ENCODE measurements at regions not wholly inside any gene's neighbourhood (a gene's known extent, or its start where the extent isn't known, plus 50 kb on each side); places are given as distances from the start of the nearest gene placed in this dataset.
"Not testable (repeated sequence)": the region's sequence is repeated elsewhere in the genome, so short reads cannot be mapped to it uniquely, and the experiment has no call there.

- Mint-ChIP-seq H3K27me3 (no peaks in the 10 kb centered on the region), H3K4me1 (no peaks in the 10 kb centered on the region), H3K27ac (no peak overlapping the region), H3K9me3 (peaks cover 12% of the 10 kb centered on the region), H3K4me3 (no peak overlapping the region), H3K36me3 (ENCODE audit: low read depth) (no peaks in the 10 kb centered on the region)
- ATAC-seq (replicated peaks), result no peak
Observed at GRCh38 chr5:63803165-63803564, 159.1 kb downstream of the HTR1A start.

GRCh38 chr5:63794979-63795378 is 167.3 kb downstream of the HTR1A start:
- Mint-ChIP-seq H3K4me1 (no peaks in the 10 kb centered on the region), H3K27ac (no peak overlapping the region), H3K4me3 (no peak overlapping the region), H3K27me3 (no peaks in the 10 kb centered on the region), H3K9me3 (peaks cover 21% of the 10 kb centered on the region), H3K36me3 (ENCODE audit: low read depth) (no peaks in the 10 kb centered on the region)
- ATAC-seq (replicated peaks), result no peak

GRCh38 chr5:63794296-63794695 is 167.9 kb downstream of the HTR1A start:
- Mint-ChIP-seq H3K27me3 (no peaks in the 10 kb centered on the region), H3K4me1 (no peaks in the 10 kb centered on the region), H3K36me3 (ENCODE audit: low read depth) (no peaks in the 10 kb centered on the region), H3K27ac (no peak overlapping the region), H3K9me3 (peaks cover 19% of the 10 kb centered on the region), H3K4me3 (no peak overlapping the region)
- ATAC-seq (replicated peaks), result no peak

- Mint-ChIP-seq H3K27me3 (no peaks in the 10 kb centered on the region), H3K9me3 (peaks cover 12% of the 10 kb centered on the region), H3K4me3 (no peak overlapping the region), H3K4me1 (no peaks in the 10 kb centered on the region), H3K36me3 (ENCODE audit: low read depth) (no peaks in the 10 kb centered on the region), H3K27ac (no peak overlapping the region)
- no peak for ATAC-seq (replicated peaks)
Observed at GRCh38 chr5:63774939-63775338, 187.3 kb downstream of the HTR1A start.

GRCh38 chr5:63768221-63768620 is 194.0 kb downstream of the HTR1A start:
- no peak for ATAC-seq (replicated peaks)
- H3K4me1 Mint-ChIP-seq, result no peaks in the 10 kb centered on the region
- H3K27me3 Mint-ChIP-seq, result no peaks in the 10 kb centered on the region
- H3K4me3 Mint-ChIP-seq, result no peak overlapping the region
- no peaks in the 10 kb centered on the region for H3K36me3 Mint-ChIP-seq (ENCODE audit: low read depth)
- H3K9me3 Mint-ChIP-seq, result peaks cover 12% of the 10 kb centered on the region
- no peak overlapping the region for H3K27ac Mint-ChIP-seq

- H3K27ac Mint-ChIP-seq, result no peak overlapping the region
- H3K27me3 Mint-ChIP-seq, result no peaks in the 10 kb centered on the region
- H3K36me3 Mint-ChIP-seq (ENCODE audit: low read depth), result no peaks in the 10 kb centered on the region
- ATAC-seq (replicated peaks), result no peak
- H3K4me1 Mint-ChIP-seq, result no peaks in the 10 kb centered on the region
- no peaks in the 10 kb centered on the region for H3K9me3 Mint-ChIP-seq
- no peak overlapping the region for H3K4me3 Mint-ChIP-seq
Observed at GRCh38 chr5:63760965-63761364, 201.3 kb downstream of the HTR1A start.

- no peak for ATAC-seq (replicated peaks)
- peaks cover 11% of the 10 kb centered on the region for H3K9me3 Mint-ChIP-seq
- no peaks in the 10 kb centered on the region for H3K27me3 Mint-ChIP-seq
- H3K27ac Mint-ChIP-seq, result no peak overlapping the region
- no peaks in the 10 kb centered on the region for H3K4me1 Mint-ChIP-seq
- H3K4me3 Mint-ChIP-seq, result no peak overlapping the region
- no peaks in the 10 kb centered on the region for H3K36me3 Mint-ChIP-seq (ENCODE audit: low read depth)
Observed at GRCh38 chr5:63743096-63743798, 219.0 kb downstream of the HTR1A start.

- not testable (repeated sequence) for H3K27ac Mint-ChIP-seq; H3K27me3 Mint-ChIP-seq; H3K36me3 Mint-ChIP-seq (ENCODE audit: low read depth); H3K9me3 Mint-ChIP-seq; H3K4me3 Mint-ChIP-seq; ATAC-seq (replicated peaks); H3K4me1 Mint-ChIP-seq
Observed at GRCh38 chr5:63732880-63733279, 229.4 kb downstream of the HTR1A start.

GRCh38 chr5:63727583-63727982 is 234.7 kb downstream of the HTR1A start:
- no peaks in the 10 kb centered on the region for H3K27me3 Mint-ChIP-seq
- ATAC-seq (replicated peaks), result no peak

GRCh38 chr5:63726496-63726895 is 235.7 kb downstream of the HTR1A start:
- Mint-ChIP-seq H3K4me3 (no peak overlapping the region), H3K9me3 (peaks cover 3% of the 10 kb centered on the region), H3K27me3 (no peaks in the 10 kb centered on the region), H3K4me1 (no peaks in the 10 kb centered on the region), H3K27ac (no peak overlapping the region), H3K36me3 (ENCODE audit: low read depth) (no peaks in the 10 kb centered on the region)
- ATAC-seq (replicated peaks), result no peak

More at GRCh38 chr5:63727583-63727982, 234.7 kb downstream of the HTR1A start:
- no peaks in the 10 kb centered on the region for H3K36me3 Mint-ChIP-seq (ENCODE audit: low read depth)
- H3K4me3 Mint-ChIP-seq, result no peak overlapping the region
- peaks cover 3% of the 10 kb centered on the region for H3K9me3 Mint-ChIP-seq
- no peak overlapping the region for H3K27ac Mint-ChIP-seq
- no peaks in the 10 kb centered on the region for H3K4me1 Mint-ChIP-seq

GRCh38 chr5:63719147-63719546 is 243.1 kb downstream of the HTR1A start:
- ATAC-seq (replicated peaks), result no peak
- H3K4me3 Mint-ChIP-seq, result no peak overlapping the region
- no peaks in the 10 kb centered on the region for H3K36me3 Mint-ChIP-seq (ENCODE audit: low read depth)
- no peak overlapping the region for H3K27ac Mint-ChIP-seq
- H3K4me1 Mint-ChIP-seq, result no peaks in the 10 kb centered on the region
- no peaks in the 10 kb centered on the region for H3K27me3 Mint-ChIP-seq
- no peaks in the 10 kb centered on the region for H3K9me3 Mint-ChIP-seq

GRCh38 chr5:63700241-63700640 is 262.0 kb downstream of the HTR1A start:
- no peaks in the 10 kb centered on the region for H3K27me3 Mint-ChIP-seq

GRCh38 chr5:63697811-63698210 is 264.4 kb downstream of the HTR1A start:
- no peak overlapping the region for H3K4me3 Mint-ChIP-seq
- no peaks in the 10 kb centered on the region for H3K27me3 Mint-ChIP-seq
- no peak for ATAC-seq (replicated peaks)
- no peaks in the 10 kb centered on the region for H3K9me3 Mint-ChIP-seq
- H3K27ac Mint-ChIP-seq, result no peak overlapping the region
- H3K4me1 Mint-ChIP-seq, result no peaks in the 10 kb centered on the region
- no peaks in the 10 kb centered on the region for H3K36me3 Mint-ChIP-seq (ENCODE audit: low read depth)

More at GRCh38 chr5:63700241-63700640, 262.0 kb downstream of the HTR1A start:
- H3K4me1 Mint-ChIP-seq, result no peaks in the 10 kb centered on the region
- H3K27ac Mint-ChIP-seq, result no peak overlapping the region
- no peak for ATAC-seq (replicated peaks)
- H3K36me3 Mint-ChIP-seq (ENCODE audit: low read depth), result no peaks in the 10 kb centered on the region
- H3K4me3 Mint-ChIP-seq, result no peak overlapping the region
- peaks cover 3% of the 10 kb centered on the region for H3K9me3 Mint-ChIP-seq

GRCh38 chr5:63690546-63690945 is 271.7 kb downstream of the HTR1A start:
- Mint-ChIP-seq H3K9me3 (no peaks in the 10 kb centered on the region), H3K27me3 (no peaks in the 10 kb centered on the region), H3K4me1 (no peaks in the 10 kb centered on the region), H3K4me3 (no peak overlapping the region), H3K27ac (no peak overlapping the region), H3K36me3 (ENCODE audit: low read depth) (no peaks in the 10 kb centered on the region)
- no peak for ATAC-seq (replicated peaks)

GRCh38 chr5:63687854-63688516 is 274.3 kb downstream of the HTR1A start:
- H3K27ac Mint-ChIP-seq, result no peak overlapping the region
- no peaks in the 10 kb centered on the region for H3K27me3 Mint-ChIP-seq
- no peak overlapping the region for H3K4me3 Mint-ChIP-seq
- no peaks in the 10 kb centered on the region for H3K9me3 Mint-ChIP-seq
- ATAC-seq (replicated peaks), result no peak
- no peaks in the 10 kb centered on the region for H3K4me1 Mint-ChIP-seq
- H3K36me3 Mint-ChIP-seq (ENCODE audit: low read depth), result no peaks in the 10 kb centered on the region

Measured in activated T-helper 17 cell treated with anti-CD3 and anti-CD28 coated beads, Interleukin-2, amount 50 U/mL, for 72 hours (primary cell).